M059J (cell line): ENCODE measurements at regions not wholly inside any gene's neighbourhood (a gene's known extent, or its start where the extent isn't known, plus 50 kb on each side); places are given as distances from the start of the nearest gene placed in this dataset.

ENCODE experiments used
- DNase-seq: peaks from one replicate; pipeline ENCODE4 v3.0.0-alpha.2; 2012; ENCODE audit warnings: low read depth

GRCh38 chrX:39822133-39822748 lies 275.5 kb downstream of the BCOR start:
- DNase-seq = no peak

GRCh38 chrX:39823424-39823823 lies 274.3 kb downstream of the BCOR start:
- no peak for DNase-seq

- no peak for DNase-seq
Measured at GRCh38 chrX:39823854-39824253, 273.9 kb downstream of the BCOR start.

GRCh38 chrX:39826813-39827543 lies 270.8 kb downstream of the BCOR start:
- no peak for DNase-seq

GRCh38 chrX:39827951-39828350 lies 269.8 kb downstream of the BCOR start:
- DNase-seq = no peak

DNA sequence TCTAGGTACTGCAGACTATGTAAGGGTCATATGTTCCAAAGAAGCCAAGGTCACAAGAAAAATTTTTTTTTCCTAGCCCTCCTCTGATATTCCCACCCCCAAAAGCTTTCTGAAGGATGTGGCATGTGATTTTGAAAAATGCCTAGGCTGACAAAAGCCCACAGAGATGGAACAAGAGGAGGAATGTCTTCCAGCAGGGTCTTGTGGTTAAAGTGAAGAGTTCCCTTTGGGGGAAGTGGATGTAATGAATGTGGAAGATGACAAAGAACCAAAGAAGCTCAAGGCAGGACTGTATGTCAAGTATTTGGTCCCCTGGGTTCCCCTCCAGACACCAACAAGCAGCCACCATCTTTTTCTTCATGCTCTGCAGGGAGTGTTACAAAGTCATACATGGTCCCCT lies 268.8 kb downstream of the BCOR start:
- DNase-seq = no peak

- DNase-seq = no peak
Measured at GRCh38 chrX:39829965-39830364, 267.8 kb downstream of the BCOR start.

- no peak for DNase-seq
Measured at GRCh38 chrX:39830414-39830813, 267.3 kb downstream of the BCOR start.

DNA sequence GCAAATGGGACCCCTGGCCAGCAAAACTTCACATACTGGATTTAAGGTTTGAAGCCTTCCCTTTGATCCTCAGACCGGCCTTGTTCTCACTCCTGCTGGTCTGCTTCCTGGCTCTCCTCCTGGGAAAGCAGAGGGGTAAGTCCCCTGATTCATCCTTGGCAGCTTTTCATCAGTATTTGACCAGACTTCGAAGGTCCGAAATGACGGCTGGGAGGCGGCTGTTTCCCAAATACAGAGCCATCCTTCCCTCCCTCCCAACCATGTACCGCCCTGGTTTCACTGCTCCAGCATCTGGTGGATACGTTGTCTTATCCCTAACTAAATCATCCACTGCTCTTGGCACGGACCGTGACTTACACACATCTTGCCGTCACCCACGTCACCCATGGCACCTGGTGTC lies 265.5 kb downstream of the BCOR start:
- no peak for DNase-seq

DNA sequence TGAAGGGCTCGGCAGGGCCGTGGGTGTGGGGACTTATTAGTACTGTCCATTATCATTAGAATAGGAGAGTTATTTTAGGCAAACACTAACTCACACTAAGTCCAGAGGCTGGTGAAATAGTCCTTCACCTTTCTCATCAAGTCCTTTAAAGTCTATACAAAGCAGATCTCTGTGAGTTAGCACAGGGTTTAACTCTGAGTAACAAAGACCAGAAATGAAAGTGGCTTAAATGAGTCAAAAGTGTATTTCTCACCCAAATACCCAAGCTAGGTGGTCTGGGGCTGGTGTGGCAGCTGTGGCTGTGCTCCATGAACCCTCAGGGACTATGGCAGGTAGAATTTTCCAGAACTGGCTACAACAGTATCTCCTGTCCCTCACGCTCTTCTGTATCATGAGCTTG lies 263.2 kb downstream of the BCOR start:
- no peak for DNase-seq

GRCh38 chrX:39835241-39835640 lies 262.5 kb downstream of the BCOR start:
- no peak for DNase-seq

GRCh38 chrX:39835776-39836175 lies 262.0 kb downstream of the BCOR start:
- no peak for DNase-seq

DNA sequence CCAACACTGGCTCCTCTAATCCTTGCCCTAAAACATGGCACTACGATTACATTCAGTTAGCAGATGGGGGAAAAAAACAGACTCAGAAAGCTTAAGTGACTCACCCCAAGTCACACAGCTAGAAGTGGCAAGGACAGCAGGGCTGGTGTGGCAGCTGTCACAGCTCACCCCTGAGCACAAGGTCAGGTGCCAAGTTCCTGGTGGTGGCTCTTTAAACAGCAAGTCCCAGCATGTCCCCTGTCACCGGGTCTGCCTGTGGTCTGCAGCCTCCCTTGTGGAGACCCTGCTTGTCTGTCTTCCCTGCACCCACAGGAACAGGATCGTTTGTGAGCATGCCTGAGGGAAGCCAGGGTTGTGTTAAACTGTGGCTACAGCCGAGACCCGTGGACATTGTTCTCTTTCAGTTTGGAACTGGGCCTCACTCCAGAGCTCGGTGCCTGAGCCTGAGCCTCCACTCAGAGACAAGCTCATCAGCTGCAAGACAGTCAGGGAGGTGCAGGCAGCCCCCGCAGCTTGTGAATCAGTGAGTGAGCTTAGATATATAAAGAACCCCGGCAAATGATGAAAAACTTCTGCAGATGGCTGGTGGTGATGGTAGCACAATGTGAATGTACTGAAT lies 260.8 kb downstream of the BCOR start:
- DNase-seq = no peak

DNA sequence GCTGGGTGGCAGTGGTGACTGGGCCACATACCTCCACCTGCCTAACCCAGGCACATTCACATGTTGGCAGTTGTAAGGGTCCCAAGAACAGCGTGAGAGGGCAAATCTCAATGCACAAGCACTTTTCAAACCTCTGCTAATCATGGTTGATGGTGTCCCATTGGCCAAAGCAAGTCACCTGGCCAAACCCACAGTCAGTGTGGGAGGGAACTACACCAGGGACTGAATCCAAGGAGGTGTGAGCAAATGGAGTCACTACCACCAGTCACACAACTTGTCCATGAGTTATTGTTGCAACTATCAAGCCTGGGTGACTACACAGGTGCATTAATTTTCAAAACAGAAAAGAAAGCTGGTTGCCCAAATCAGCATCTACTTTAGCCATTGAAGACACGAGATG lies 260.1 kb downstream of the BCOR start:
- no peak for DNase-seq

- DNase-seq = no peak
Measured at GRCh38 chrX:39839371-39839770, 258.4 kb downstream of the BCOR start.

GRCh38 chrX:39840133-39840532 lies 257.6 kb downstream of the BCOR start:
- DNase-seq = no peak

DNA sequence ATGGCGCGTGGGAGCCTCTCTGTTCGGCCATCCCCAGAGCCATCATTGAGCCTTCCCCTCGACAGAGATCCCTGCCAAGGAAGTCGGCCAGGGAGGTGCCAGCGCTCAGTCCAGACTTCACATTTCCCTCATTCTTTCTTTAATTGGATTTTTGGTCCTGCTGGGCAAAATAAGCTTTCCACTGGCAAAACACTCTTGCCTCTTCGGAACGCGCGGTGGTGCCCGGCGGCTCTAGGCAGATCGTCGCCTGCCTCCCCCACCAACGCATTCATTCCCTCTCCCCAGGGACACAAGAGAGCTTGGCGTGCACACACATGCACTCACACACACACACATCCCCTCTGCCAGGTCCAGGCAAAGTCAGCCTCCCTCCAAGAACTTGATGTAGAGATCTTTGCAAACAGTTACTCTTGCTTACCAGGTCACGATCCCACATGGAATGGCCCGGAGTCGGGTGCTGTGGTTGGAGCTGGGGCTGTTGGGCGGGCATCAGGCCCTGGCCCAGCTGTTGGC lies 257.1 kb downstream of the BCOR start:
- DNase-seq = no peak

DNA sequence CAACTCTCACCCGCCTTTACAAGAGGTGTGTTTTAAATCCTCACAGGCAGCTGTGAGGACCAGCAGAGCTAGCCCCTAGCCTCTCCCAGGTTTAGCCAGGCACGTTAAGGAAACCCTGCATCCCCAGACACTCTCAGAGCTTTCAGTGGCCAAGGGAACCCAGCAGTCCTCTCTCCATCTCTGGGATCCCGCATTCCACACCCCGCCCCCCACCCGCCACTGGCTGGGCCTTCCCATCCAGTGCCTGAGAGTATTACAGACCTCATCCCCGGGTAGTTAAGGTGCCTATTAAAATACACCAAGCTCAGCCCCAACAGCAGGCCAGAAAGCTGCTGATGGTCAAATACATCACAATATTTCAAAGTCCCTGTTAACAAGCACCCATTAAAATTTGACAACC lies 256.2 kb downstream of the BCOR start:
- no peak for DNase-seq

DNA sequence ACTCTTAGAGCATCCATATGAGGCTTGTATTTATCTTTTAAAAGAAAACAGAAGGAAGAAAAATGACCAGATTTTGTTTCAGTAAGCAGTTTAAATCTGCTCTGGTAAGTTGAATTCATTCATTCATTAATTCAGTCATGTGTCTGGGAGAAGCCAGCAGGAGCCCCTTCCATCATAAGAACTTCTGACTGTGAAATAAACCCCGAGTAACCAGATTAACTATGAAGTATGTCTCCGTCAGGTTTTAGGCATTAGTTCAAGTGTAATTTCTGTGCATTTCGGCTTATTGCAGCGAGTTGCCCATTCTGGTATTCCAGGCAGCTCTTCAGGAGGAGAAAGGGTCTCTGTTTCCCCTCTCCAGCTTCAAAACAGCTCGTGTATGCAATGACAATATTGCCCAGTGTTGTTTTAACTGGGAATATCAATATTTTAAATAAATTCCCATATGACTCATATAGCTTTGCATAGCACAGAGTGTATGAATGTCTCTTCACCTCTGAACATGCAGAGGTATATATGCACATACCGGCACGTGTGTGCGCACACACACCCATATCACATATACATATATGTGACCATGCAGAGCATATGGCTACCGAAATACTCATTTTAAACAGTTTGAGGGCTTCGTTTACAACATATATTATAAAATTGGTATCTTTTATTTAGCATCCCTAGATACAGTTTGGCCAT lies 255.3 kb downstream of the BCOR start:
- no peak for DNase-seq

DNA sequence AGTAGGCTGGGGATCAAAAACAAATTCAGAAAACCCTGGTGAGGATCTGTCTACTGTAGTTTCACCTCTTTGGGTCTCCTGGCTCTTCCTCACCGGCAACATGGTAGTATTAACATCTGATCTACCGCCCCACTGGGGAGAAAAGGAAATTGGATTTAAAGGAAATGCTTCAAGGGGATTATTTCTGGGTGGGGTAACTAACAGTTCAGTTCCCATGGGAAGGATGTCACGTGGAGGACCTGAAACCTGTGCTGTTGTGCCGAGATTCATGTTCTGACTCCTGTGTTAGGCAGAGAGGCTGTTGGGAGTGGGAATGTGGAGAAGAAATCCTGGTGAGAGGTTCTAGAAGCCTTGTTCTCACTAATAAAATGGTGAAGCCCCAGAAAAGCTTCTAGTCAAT lies 254.4 kb downstream of the BCOR start:
- no peak for DNase-seq

DNA sequence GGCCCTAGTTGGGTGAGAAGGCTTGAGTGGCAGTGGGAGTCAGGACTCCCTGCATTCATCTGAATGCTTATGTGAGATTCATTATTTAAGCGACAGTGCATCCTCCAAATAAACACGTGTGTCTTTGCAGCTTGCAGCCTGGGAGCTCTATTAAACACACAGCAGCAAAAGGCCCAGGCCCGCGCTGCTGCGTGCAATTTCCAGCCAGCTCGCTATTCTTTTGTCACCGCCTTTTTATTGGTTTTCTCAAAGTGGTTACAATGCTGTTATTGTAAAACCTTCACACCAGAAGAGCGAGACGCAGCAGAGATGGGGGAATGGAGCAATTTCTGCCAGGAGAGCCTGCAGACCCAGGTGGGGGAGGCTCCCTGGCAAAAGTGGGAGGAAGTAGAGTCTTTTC lies 252.5 kb downstream of the BCOR start:
- DNase-seq = no peak

- DNase-seq = no peak
Measured at GRCh38 chrX:39846460-39846859, 251.3 kb downstream of the BCOR start.

DNA sequence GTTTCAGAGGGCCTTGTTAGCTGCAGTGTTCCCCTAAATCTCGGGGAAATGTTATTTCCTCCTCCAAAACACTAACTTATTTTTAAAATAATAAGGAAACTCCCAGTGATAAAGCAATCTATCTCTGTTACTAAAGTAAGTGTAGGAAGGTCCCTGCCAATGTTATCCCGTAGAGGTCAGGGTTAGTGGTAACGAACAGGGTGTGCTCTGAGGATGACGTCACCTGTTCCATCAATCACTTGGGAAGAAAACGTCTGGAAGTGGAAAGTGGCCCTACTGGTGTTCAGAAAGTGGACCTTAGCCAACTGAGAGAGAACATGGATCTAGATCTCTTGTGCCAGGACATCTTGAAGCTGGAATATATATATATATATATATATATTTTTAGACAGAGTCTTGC lies 249.5 kb downstream of the BCOR start:
- DNase-seq = peak; percentile 21
